VCaP (cell line): ENCODE measurements at regions not wholly inside any gene's neighbourhood (a gene's known extent, or its start where the extent isn't known, plus 50 kb on each side); places are given as distances from the start of the nearest gene placed in this dataset.

ENCODE experiments used
- H3K27ac ChIP-seq: fragments of 450-650 bp; 2 replicates; pipeline ENCODE4 v1.5.1; 2017
- TF ChIP-seq, protein P1 (sequence below): fragments of 450-650 bp; conservative IDR thresholded peaks from 2 replicates; pipeline ENCODE4 v1.5.1; 2017; ENCODE audit warnings: mild to moderate bottlenecking, moderate library complexity

DNA sequence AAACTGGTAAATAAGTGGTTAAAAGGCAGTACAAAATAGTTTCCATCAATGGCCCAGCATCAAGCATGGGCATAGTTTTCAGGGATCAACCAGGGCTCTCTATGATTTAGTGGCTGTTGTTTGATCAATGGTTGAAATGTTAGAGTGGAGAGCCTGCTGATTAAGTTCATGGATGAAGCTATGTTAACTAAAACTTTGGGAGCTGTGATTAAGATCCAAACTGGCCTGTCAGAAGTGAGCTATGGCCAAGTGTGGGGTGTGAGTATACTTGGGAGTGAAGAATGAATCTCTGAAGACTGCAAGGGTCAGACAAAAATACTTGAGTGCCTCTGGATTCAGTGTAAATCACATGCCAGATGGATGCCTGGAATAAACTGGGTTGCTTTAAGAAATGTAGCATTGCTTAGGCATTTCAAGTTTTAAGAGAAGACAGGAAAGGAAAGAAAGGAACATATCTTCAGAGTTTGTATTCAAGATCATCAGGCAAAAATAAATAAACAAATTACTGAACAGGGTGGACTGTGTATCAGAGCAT lies 422.2 kb upstream of the ADAMTS9 start:
- no peak overlapping the region for H3K27ac ChIP-seq
- TF ChIP-seq, protein P1, sequence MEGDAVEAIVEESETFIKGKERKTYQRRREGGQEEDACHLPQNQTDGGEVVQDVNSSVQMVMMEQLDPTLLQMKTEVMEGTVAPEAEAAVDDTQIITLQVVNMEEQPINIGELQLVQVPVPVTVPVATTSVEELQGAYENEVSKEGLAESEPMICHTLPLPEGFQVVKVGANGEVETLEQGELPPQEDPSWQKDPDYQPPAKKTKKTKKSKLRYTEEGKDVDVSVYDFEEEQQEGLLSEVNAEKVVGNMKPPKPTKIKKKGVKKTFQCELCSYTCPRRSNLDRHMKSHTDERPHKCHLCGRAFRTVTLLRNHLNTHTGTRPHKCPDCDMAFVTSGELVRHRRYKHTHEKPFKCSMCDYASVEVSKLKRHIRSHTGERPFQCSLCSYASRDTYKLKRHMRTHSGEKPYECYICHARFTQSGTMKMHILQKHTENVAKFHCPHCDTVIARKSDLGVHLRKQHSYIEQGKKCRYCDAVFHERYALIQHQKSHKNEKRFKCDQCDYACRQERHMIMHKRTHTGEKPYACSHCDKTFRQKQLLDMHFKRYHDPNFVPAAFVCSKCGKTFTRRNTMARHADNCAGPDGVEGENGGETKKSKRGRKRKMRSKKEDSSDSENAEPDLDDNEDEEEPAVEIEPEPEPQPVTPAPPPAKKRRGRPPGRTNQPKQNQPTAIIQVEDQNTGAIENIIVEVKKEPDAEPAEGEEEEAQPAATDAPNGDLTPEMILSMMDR = no peak

DNA sequence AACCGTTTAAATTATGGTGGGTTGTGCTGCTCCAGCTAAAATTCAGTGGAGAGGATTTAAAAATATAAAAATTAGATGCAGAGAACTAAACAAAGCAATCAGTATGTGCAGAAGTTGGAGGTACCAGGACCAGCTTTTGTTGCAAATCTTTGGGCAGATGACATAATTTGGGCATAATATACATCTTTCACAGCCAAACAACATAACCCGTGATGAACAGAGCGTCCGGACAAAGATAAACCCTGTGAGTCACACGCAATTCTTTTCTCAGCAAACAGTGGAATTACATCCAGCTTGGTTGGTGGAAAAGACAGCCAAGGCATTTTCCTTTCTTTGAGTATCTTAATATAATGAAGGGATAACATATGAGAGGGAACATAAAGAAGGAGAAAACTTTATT lies 419.4 kb upstream of the ADAMTS9 start:
- TF ChIP-seq, protein P1 = no peak
- H3K27ac ChIP-seq = no peak overlapping the region

DNA sequence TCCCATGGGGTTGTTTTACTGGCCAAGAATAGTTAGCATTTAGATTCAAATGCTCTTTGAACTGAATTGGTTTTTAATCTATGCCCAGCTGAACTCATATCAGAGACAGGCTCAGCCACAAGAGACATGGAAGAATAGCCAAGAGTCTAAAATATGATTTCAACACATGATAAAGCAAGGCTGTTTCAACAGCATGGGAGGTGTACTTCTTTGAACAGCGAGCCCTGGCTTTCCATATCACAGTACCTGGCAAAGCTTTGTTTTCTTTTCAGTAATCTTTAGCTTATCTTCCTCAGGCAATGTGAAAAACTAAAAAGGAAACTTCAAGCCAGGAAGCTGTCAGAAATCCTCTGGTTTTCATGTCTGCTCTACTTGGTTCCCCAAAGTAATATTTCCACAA lies 413.6 kb upstream of the ADAMTS9 start:
- no peak overlapping the region for H3K27ac ChIP-seq
- TF ChIP-seq, protein P1 = no peak

DNA sequence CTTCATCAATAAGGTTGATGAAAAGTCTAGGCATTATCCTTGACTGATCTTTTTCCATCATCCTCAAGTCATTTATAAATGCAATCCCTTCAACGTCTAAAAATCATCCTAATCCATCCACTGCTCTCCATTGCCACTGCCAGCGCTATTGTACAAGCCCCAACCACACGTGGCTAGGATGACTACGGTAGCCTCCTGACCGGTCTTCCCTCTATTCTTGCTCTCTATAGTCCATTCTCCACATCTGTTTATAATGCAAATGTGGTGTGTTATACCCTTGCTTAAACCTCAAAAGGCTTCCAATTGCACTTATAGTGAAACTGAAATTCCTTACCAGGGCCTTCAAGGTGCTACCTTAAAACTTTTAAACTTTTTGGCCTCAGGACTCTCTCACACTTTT lies 410.6 kb upstream of the ADAMTS9 start:
- H3K27ac ChIP-seq = no peak overlapping the region
- TF ChIP-seq, protein P1 = no peak

DNA sequence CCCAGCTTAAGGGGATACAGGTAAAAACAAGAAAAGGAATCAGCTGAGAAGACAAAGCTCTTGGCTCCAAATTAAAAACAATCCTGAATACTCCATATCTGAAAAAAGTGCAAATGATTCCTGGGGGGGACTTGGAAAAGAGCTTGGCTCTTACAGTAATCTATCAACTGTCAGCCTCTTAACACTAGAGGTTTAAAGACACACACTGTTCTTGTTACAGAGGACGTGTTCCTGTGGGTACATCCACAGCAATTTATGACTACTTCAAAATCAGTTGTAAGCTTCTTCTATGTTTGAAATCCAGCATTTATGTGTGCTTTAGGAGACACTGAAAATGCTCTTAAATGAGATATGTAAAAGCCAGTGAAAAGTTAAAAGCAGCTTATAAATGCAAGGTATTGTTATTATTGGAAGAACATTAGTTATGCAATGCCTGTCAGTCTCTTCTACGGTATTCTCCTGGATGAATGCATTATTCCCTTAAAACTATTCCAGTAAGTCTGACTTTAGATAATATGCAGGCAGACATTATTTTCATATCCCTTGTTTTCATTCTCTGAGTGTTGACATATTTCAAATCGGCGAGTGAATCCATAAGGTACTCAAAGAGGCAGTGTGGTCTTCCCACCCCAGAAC lies 408.4 kb upstream of the ADAMTS9 start:
- TF ChIP-seq, protein P1 = no peak
- no peak overlapping the region for H3K27ac ChIP-seq

DNA sequence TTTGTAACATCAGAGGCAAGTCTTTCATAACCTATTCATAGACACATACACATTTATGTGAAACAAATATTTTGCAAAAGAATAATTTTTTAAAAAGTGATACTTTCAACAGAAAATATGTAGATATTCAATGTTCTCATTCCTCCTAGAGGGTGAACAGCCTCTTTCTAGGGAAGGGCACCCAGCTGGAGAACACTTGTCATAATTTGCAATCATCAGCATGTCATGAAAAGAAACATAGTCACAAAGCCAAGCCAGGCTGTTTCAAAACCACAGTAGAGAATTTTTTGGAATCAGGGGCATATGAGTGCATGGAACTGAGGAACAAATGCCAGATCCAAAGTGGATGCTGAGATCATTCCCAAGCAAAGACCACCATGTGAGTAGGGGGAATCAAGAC lies 406.9 kb upstream of the ADAMTS9 start:
- TF ChIP-seq, protein P1 = no peak

DNA sequence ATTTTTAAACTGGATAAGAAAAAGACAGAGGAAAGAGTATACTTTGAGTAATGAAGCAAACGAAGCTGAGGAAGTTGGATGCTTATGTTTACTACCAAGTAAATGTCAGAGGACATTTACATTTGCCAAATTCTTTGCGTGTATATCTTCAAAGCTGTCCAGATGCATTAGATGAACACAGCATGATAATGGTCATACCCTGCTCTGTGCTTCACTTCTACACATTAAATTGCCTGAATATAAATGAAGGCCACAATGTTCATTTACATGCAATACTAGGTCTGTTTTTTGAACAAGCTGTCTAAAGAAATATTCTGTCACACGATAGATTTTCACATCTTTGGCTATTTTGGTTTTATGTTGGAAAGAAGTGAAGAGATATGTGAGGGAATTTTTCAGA lies 405.8 kb upstream of the ADAMTS9 start:
- no peak overlapping the region for H3K27ac ChIP-seq

More for the DNA sequence above, 406.9 kb upstream of the ADAMTS9 start:
- H3K27ac ChIP-seq = no peak overlapping the region

More for the DNA sequence above, 405.8 kb upstream of the ADAMTS9 start:
- TF ChIP-seq, protein P1 = no peak
